Activated B cell treated with CpG ODN at 0.5 μM for 24 hours (primary cell): ENCODE measurements at regions not wholly inside any gene's neighbourhood (a gene's known extent, or its start where the extent isn't known, plus 50 kb on each side); places are given as distances from the start of the nearest gene placed in this dataset.

ENCODE experiments used
- ATAC-seq: fragments of 200-7000 bp; cut with Tn5 transposase; one replicate; pipeline ENCODE4 v1.10.0; 2021; ENCODE audit warnings: low read depth, mild to moderate bottlenecking, moderate library complexity
- CTCF ChIA-PET: fragments of 350-600 bp; sonication (Branson Sonifier 250); formaldehyde crosslinking; loops from one replicate; lab custom pipeline; 2021; ENCODE audit warnings: antibody characterized with exemption; lab: Charles Lee
- POLR2A ChIA-PET: fragments of 350-600 bp; sonication (Branson Sonifier 250); formaldehyde crosslinking; loops from one replicate; lab custom pipeline; 2021; ENCODE audit warnings: antibody characterized with exemption; lab: Charles Lee
- DNase-seq: peaks from one replicate; pipeline ENCODE4 v3.0.0; 2022
- H3K27ac Mint-ChIP-seq: one replicate; pipeline ENCODE4 v1.8.0; 2020; ENCODE audit warnings: mixed read lengths
- H3K27me3 Mint-ChIP-seq: one replicate; pipeline ENCODE4 v1.8.0; 2021; ENCODE audit warnings: mixed read lengths
- H3K36me3 Mint-ChIP-seq: one replicate; pipeline ENCODE4 v1.8.0; 2021; ENCODE audit warnings: low read depth, mixed read lengths
- H3K4me1 Mint-ChIP-seq: one replicate; pipeline ENCODE4 v1.8.0; 2021; ENCODE audit warnings: mixed read lengths
- H3K4me3 Mint-ChIP-seq: one replicate; pipeline ENCODE4 v1.8.0; 2020; ENCODE audit warnings: mild to moderate bottlenecking, mixed read lengths
- H3K9me3 Mint-ChIP-seq: one replicate; pipeline ENCODE4 v1.8.0; 2020; ENCODE audit warnings: mixed read lengths
- CTCF ChIP-seq: fragments of 200-600 bp; IDR thresholded peaks from one replicate; pipeline ENCODE4 v1.8.0; 2022; ENCODE audit warnings: antibody characterized with exemption, mild to moderate bottlenecking
- intact Hi-C: fragments of 100-400 bp; cut with micrococcal nuclease; formaldehyde crosslinking; loops from one replicate; pipeline ENCODE4 v1.15.1; 2024

- CTCF ChIA-PET: no interaction called here
- H3K27me3 Mint-ChIP-seq: no peaks in the 10 kb centered on the region
These were observed 356.9 kb upstream of the ACTBL2 start for GRCh38 chr5:57839437-57840079.

GRCh38 chr5:57839025-57839424, 356.4 kb upstream of the ACTBL2 start:
- no peak overlapping the region for H3K27ac Mint-ChIP-seq
- intact Hi-C loops: no loop called here
- no peaks in the 10 kb centered on the region for H3K36me3 Mint-ChIP-seq
- ChIA-PET CTCF (no interaction called here), POLR2A (no interaction called here)
- no peaks in the 10 kb centered on the region for H3K27me3 Mint-ChIP-seq
- H3K4me1 Mint-ChIP-seq: no peaks in the 10 kb centered on the region
- ATAC-seq (no peak), DNase-seq (no peak)
- H3K9me3 Mint-ChIP-seq: no peaks in the 10 kb centered on the region
- no peak overlapping the region for H3K4me3 Mint-ChIP-seq
- no peak for TF ChIP-seq CTCF

More at GRCh38 chr5:57839437-57840079, 356.9 kb upstream of the ACTBL2 start:
- H3K4me1 Mint-ChIP-seq: no peaks in the 10 kb centered on the region
- no peaks in the 10 kb centered on the region for H3K9me3 Mint-ChIP-seq
- H3K27ac Mint-ChIP-seq: no peak overlapping the region
- no peak for ATAC-seq
- intact Hi-C loops: no loop called here
- POLR2A ChIA-PET: no interaction called here
- DNase-seq: no peak
- H3K36me3 Mint-ChIP-seq: no peaks in the 10 kb centered on the region
- TF ChIP-seq CTCF: no peak
- no peak overlapping the region for H3K4me3 Mint-ChIP-seq

GRCh38 chr5:57836921-57837320, 354.3 kb upstream of the ACTBL2 start:
- TF ChIP-seq CTCF: no peak
- Mint-ChIP-seq H3K27me3 (no peaks in the 10 kb centered on the region), H3K4me1 (no peaks in the 10 kb centered on the region), H3K9me3 (no peaks in the 10 kb centered on the region), H3K4me3 (no peak overlapping the region), H3K36me3 (no peaks in the 10 kb centered on the region), H3K27ac (no peak overlapping the region)
- ChIA-PET CTCF (no interaction called here), POLR2A (no interaction called here)
- no peak for DNase-seq
- ATAC-seq: no peak
- intact Hi-C loops: no loop called here

GRCh38 chr5:57836331-57836730, 353.7 kb upstream of the ACTBL2 start:
- Mint-ChIP-seq H3K9me3 (no peaks in the 10 kb centered on the region), H3K27me3 (no peaks in the 10 kb centered on the region), H3K36me3 (no peaks in the 10 kb centered on the region), H3K4me1 (no peaks in the 10 kb centered on the region), H3K4me3 (no peak overlapping the region), H3K27ac (no peak overlapping the region)
- TF ChIP-seq CTCF: no peak
- ATAC-seq (no peak), DNase-seq (no peak)
- POLR2A ChIA-PET: no interaction called here
- intact Hi-C loops: no loop called here
- CTCF ChIA-PET: no interaction called here

GRCh38 chr5:57834829-57835608, 352.4 kb upstream of the ACTBL2 start:
- CTCF ChIA-PET: no interaction called here
- Mint-ChIP-seq H3K27ac (no peak overlapping the region), H3K9me3 (no peaks in the 10 kb centered on the region), H3K27me3 (no peaks in the 10 kb centered on the region), H3K4me1 (no peaks in the 10 kb centered on the region), H3K36me3 (no peaks in the 10 kb centered on the region), H3K4me3 (no peak overlapping the region)
- POLR2A ChIA-PET: no interaction called here
- intact Hi-C loops: no loop called here
- DNase-seq: no peak
- TF ChIP-seq CTCF: no peak
- ATAC-seq: no peak
